Neural cell (in vitro differentiated cells): ENCODE measurements at regions not wholly inside any gene's neighbourhood (a gene's known extent, or its start where the extent isn't known, plus 50 kb on each side); places are given as distances from the start of the nearest gene placed in this dataset.

Experiments used
- H2AFZ ChIP-seq: fragments of 200-600, 300-800 bp; sonication (generic), shearing (Covaris generic); 2 replicates; pipeline ENCODE4 v1.6.0; 2014; ENCODE audit warnings: low read depth, mild to moderate bottlenecking, antibody characterized with exemption, low read length, moderate library complexity
- H3F3A ChIP-seq: fragments of 200-600 bp; shearing (Covaris generic); 2 replicates; pipeline ENCODE4 v1.6.1; 2016; ENCODE audit warnings: mild to moderate bottlenecking, moderate library complexity, mixed read lengths, antibody characterized with exemption, low read length; ENCODE audit not compliant: insufficient read depth, poor library complexity, severe bottlenecking
- H3K27ac ChIP-seq: fragments of 200-600, 300-800 bp; sonication (generic), shearing (Covaris generic); 2 replicates; pipeline ENCODE4 v1.5.1; 2014; ENCODE audit warnings: mild to moderate bottlenecking, low read length, moderate library complexity
- H3K27me3 ChIP-seq: fragments of 300-800, 200-600 bp; sonication (generic), shearing (Covaris generic); 2 replicates; pipeline ENCODE4 v1.6.0; 2014; ENCODE audit warnings: mild to moderate bottlenecking, low read depth, low read length, moderate library complexity; ENCODE audit not compliant: insufficient read depth
- H3K36me3 ChIP-seq: fragments of 300-800, 200-600 bp; sonication (generic), shearing (Covaris generic); 2 replicates; pipeline ENCODE4 v1.5.1; 2014; ENCODE audit warnings: mild to moderate bottlenecking, antibody characterized with exemption, low read length, moderate library complexity; ENCODE audit not compliant: insufficient read depth
- H3K4me2 ChIP-seq: fragments of 300-800, 200-600 bp; sonication (generic), shearing (Covaris generic); 2 replicates; pipeline ENCODE4 v1.6.0; 2014; ENCODE audit warnings: mild to moderate bottlenecking, low read length
- H3K4me3 ChIP-seq: fragments of 300-800, 200-600 bp; sonication (generic), shearing (Covaris generic); 2 replicates; pipeline ENCODE4 v1.5.1; 2014; ENCODE audit warnings: mild to moderate bottlenecking, low read length, moderate library complexity
- H3K79me2 ChIP-seq: fragments of 200-600 bp; shearing (Covaris generic); replicated peaks from 2 replicates; pipeline ENCODE4 v1.6.0; 2014; ENCODE audit warnings: mild to moderate bottlenecking, low read length, moderate library complexity; ENCODE audit not compliant: insufficient read depth
- H3K9ac ChIP-seq: fragments of 300-800, 200-600 bp; sonication (generic), shearing (Covaris generic); 2 replicates; pipeline ENCODE4 v1.6.1; 2016; ENCODE audit warnings: mild to moderate bottlenecking, low read length, mixed read lengths
- H3K9me2 ChIP-seq: fragments of 200-600 bp; shearing (Covaris generic); 2 replicates; pipeline ENCODE4 v1.6.1; 2016; ENCODE audit warnings: mild to moderate bottlenecking, low read length, mixed read lengths; ENCODE audit not compliant: insufficient read depth
- H3K9me3 ChIP-seq: fragments of 200-600, 300-800 bp; sonication (generic), shearing (Covaris generic); 2 replicates; pipeline ENCODE4 v1.6.1; 2016; ENCODE audit warnings: mild to moderate bottlenecking, mixed run types, low read length, moderate library complexity, mixed read lengths
- H4K20me1 ChIP-seq: fragments of 200-600 bp; shearing (Covaris generic); 2 replicates; pipeline ENCODE4 v1.6.1; 2016; ENCODE audit warnings: mild to moderate bottlenecking, mixed run types; ENCODE audit not compliant: insufficient read depth
- CTCF ChIP-seq: fragments of 450-650 bp; IDR thresholded peaks from 2 replicates; pipeline ENCODE4 v1.5.1; 2014; ENCODE audit warnings: antibody characterized with exemption, mild to moderate bottlenecking, moderate library complexity; ENCODE audit not compliant: poor library complexity, severe bottlenecking
- EZH2 ChIP-seq: fragments of 200-600, 300-800 bp; shearing (Covaris generic), sonication (generic); IDR thresholded peaks from 2 replicates; pipeline ENCODE4 v1.6.1; 2014; ENCODE audit warnings: antibody characterized with exemption, low read length, borderline replicate concordance, mild to moderate bottlenecking; ENCODE audit not compliant: insufficient read depth, poor library complexity, severe bottlenecking
- MXI1 ChIP-seq: fragments of 450-650 bp; conservative IDR thresholded peaks from 2 replicates; pipeline ENCODE4 v1.6.1; 2014; ENCODE audit warnings: antibody characterized with exemption, mild to moderate bottlenecking; ENCODE audit not compliant: poor library complexity, severe bottlenecking
- RAD21 ChIP-seq: fragments of 450-650 bp; conservative IDR thresholded peaks from 2 replicates; pipeline ENCODE4 v1.6.1; 2014; ENCODE audit warnings: antibody characterized with exemption, mild to moderate bottlenecking, moderate library complexity
- REST ChIP-seq: IDR thresholded peaks from 2 replicates; pipeline ENCODE4 v1.6.1; 2012; ENCODE audit warnings: borderline replicate concordance
- TAF1 ChIP-seq: IDR thresholded peaks from 2 replicates; pipeline ENCODE4 v1.6.1; 2012; ENCODE audit warnings: low read depth

DNA sequence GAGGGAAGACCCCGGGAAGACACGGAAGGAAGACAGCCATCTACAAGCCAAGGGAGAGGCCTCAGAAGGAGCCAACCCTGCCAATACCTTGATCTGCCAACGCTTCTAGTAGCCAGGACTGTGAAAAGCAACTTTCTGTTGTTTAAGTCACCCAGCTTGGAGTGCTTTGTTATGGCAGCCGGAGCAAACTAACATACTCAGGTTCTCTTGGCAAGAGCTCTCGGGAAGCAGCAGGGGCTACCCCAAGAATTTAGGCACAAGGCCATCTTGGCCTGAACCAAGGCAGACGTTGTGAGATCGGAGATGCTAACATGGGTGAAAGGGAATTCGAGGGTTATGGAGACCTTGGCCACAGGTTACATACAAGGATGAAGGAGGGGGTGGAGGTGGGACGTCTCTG is 78.6 kb upstream of the KLHL29 start:
- H3K9me3 ChIP-seq: no peaks in the 10 kb centered on the region
- H4K20me1 ChIP-seq: no peaks in the 10 kb centered on the region
- no peaks in the 10 kb centered on the region for H3K36me3 ChIP-seq
- no peaks in the 10 kb centered on the region for H3K79me2 ChIP-seq
- no peak overlapping the region for H2AFZ ChIP-seq
- no peak overlapping the region for H3K27ac ChIP-seq
- TF ChIP-seq CTCF (no peak), RAD21 (no peak), EZH2 (no peak)
- no peak overlapping the region for H3K4me3 ChIP-seq
- H3K27me3 ChIP-seq: no peaks in the 10 kb centered on the region
- no peak overlapping the region for H3K9ac ChIP-seq
- H3F3A ChIP-seq: no peaks in the 10 kb centered on the region
- H3K4me2 ChIP-seq: no peak overlapping the region
- no peaks in the 10 kb centered on the region for H3K9me2 ChIP-seq

DNA sequence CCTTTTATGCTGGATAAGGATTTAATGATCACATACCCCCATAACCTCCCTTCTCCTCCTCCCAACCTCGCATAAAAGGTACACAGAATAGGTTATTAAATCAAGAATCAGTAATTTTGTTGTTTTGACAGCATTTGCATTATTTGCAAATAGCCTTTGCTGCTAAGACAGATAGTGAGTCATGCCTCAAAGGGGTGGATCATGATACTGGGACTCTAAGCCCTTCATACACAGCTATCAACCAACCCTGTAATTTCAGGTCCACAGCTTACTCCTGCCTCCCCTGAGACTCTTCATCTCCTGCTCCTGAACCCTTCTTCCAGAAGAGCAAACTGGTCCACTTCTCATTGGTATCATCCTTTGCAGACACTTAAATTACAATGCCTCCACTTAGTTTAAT is 73.8 kb upstream of the KLHL29 start:
- TF ChIP-seq EZH2 (no peak), MXI1 (no peak), REST (no peak)
- no peaks in the 10 kb centered on the region for H3K79me2 ChIP-seq
- H3K4me3 ChIP-seq: no peak overlapping the region
- H3K9ac ChIP-seq: no peak overlapping the region
- H3K27me3 ChIP-seq: no peaks in the 10 kb centered on the region
- no peak overlapping the region for H2AFZ ChIP-seq
- no peaks in the 10 kb centered on the region for H3K9me2 ChIP-seq
- H3K9me3 ChIP-seq: no peaks in the 10 kb centered on the region
- H3K4me2 ChIP-seq: no peak overlapping the region
- H3F3A ChIP-seq: no peaks in the 10 kb centered on the region
- H4K20me1 ChIP-seq: no peaks in the 10 kb centered on the region
- no peaks in the 10 kb centered on the region for H3K36me3 ChIP-seq
- no peak overlapping the region for H3K27ac ChIP-seq

- Histone ChIP-seq H4K20me1 (no peaks in the 10 kb centered on the region), H3K27me3 (no peaks in the 10 kb centered on the region), H3K36me3 (no peaks in the 10 kb centered on the region), H2AFZ (no peak overlapping the region), H3K4me3 (no peak overlapping the region), H3F3A (no peaks in the 10 kb centered on the region), H3K27ac (no peak overlapping the region), H3K79me2 (no peaks in the 10 kb centered on the region), H3K9me3 (no peaks in the 10 kb centered on the region), H3K4me2 (no peak overlapping the region), H3K9me2 (no peaks in the 10 kb centered on the region), H3K9ac (no peak overlapping the region)
- TF ChIP-seq CTCF (peak; percentile 19), TAF1 (no peak)
Observed at GRCh38 chr2:23312996-23313606, 71.9 kb upstream of the KLHL29 start.
